HG03135 (cell line): ENCODE measurements at regions not wholly inside any gene's neighbourhood (a gene's known extent, or its start where the extent isn't known, plus 50 kb on each side); places are given as distances from the start of the nearest gene placed in this dataset.
"Not testable (repeated sequence)": the region's sequence is repeated elsewhere in the genome, so short reads cannot be mapped to it uniquely, and the experiment has no call there.

Source experiments
- ATAC-seq: cut with Tn5 transposase; IDR thresholded peaks from one replicate; pipeline ENCODE4 v1.9.1; 2021; ENCODE audit warnings: mild to moderate bottlenecking, moderate library complexity; ENCODE audit not compliant: unreplicated experiment

DNA sequence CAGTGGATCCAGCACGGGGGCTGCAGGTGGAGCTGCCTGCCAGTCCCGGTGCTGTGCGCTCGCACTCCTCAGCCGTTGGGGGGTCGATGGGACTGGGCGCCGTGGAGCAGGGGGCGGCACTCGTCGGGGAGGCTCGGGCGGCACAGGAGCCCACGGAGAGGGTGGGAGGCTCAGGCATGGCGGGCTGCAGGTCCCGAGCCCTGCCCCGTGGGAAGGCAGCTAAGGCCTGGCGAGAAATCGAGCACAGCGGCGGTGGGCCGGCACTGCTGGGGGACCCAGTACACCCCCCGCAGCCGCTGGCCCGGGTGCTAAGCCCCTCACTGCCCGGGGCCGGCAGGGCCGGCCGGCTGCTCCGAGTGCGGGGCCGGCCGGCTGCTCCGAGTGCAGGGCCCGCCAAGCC is 52.3 kb upstream of the MARK1 start:
- not testable (repeated sequence) for ATAC-seq

- ATAC-seq = not testable (repeated sequence)
Observed at GRCh38 chr1:220475141-220475540, 52.8 kb upstream of the MARK1 start.

DNA sequence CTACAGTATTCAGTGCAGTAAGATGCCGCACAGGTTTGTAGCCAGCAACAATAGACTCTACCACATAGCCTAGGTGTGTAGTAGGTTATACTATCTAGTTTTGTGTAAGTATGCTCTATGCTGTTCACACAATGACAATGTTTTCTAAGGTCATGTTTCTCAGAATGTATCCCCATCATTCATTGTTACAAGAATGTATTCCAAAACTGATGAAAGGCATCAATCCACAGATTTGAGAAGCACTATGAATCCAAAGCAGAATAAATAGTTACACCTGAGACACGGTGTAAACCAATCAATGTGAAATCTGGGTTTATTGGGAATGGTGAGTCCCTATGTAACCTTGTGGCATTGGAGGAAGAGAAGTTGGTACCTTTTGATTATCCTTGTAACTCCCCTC is 54.5 kb upstream of the MARK1 start:
- ATAC-seq = no peak

DNA sequence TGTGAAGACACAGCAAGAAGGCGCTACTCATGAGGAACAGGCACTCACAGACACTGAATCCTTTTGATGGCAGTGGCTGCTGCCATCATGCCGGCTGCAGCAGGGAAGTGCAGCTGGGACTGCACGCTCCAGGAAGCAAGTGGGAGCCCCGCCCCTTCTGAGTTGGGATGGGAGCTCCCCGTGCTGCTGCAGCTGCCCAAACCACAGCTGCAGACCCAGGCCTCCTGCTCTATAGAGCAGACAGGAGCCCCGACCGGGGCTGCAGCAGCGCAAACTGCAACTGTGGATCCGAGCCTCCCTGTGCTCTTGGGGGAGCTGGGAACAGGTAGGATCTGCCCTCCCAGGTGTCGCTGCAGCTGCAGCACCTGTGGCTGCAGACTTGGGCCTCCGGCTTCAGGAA is 65.2 kb upstream of the MARK1 start:
- no peak for ATAC-seq

DNA sequence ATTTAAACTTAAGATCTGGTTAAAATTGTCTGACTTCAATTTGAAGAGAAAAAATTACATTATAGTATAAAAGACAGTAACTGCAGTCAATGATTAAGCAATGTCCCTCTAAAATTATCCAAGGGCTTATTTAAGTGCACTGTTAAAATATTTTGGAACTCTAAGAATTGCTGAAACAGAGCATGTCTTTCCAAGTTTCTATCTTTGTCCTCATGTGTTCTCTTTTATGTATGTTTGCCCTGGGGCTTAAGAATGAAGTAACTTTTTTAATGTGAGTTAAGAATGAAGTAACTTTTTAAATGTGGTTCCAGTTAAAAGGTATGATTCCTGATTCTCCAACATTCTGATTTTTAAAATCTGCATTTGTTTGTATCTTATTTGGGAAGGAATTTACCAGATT is 69.0 kb upstream of the MARK1 start:
- no peak for ATAC-seq

- no peak for ATAC-seq
Observed at GRCh38 chr1:220457957-220458609, 69.9 kb upstream of the MARK1 start.

- ATAC-seq = no peak
Observed at GRCh38 chr1:220455559-220455958, 72.4 kb upstream of the MARK1 start.

DNA sequence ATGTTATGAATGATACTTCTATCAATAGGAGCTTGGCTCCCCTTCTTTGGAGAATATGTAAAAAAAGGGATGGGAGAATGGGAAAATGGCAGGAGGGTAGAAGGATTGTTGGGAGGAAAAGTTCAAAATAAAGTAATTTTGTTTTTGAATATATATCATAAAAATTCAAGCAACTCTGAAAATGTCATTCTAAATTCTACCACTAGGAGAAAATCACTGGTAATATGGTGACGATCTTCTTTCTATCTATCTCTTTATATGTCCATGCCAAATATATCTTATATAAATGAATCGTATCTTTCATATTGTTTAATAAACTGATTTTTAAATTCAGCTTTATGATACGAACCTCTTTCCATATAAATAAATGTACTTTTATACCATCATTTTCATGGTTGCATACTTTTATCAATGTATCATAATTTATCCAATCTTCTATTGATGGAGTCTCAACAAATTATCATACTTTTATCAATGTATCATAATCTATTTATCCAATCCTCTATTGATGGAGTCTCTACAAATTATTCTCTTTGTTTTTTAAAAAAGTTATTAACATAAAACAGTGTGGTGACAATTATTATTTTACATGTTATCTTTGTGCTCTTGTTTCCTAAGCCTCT is 73.7 kb upstream of the MARK1 start:
- no peak for ATAC-seq

DNA sequence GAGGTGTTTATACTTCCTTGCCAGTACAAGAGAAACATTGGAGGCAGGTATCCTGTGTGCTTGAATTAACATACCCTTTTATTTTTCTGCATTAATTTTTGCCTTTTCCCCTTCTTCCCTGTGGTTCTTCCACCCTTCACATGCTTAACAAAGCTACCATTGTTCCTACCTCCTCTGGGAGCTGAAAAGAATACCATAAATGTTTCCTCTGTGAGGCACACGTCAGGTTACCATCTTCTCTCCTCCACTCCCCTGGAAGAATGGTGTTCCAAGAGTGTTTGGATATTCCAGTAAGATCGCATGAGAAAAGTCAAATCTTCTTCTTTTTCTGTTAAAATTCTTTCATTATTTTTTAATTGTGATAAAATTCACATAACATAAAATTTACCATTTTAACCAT is 74.6 kb upstream of the MARK1 start:
- no peak for ATAC-seq

DNA sequence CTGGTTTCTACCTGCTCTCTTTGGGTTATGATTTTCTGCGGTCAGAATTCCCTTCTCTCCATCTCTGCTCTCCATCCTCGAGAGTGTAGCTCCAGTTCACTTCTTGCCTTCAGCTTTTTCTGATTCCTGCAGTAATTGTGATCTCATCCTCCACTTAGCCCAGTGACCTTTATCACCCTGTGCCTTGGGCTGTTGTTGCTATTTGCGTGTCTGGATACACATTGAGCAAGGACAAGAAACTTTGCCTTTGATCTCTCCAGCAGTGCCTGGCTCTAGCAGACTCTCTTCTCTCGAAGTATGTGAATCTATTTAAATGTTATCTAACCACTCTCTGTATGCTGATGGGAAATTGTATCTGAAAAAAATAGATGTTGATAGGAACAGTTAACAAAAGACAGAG is 76.4 kb upstream of the MARK1 start:
- no peak for ATAC-seq

DNA sequence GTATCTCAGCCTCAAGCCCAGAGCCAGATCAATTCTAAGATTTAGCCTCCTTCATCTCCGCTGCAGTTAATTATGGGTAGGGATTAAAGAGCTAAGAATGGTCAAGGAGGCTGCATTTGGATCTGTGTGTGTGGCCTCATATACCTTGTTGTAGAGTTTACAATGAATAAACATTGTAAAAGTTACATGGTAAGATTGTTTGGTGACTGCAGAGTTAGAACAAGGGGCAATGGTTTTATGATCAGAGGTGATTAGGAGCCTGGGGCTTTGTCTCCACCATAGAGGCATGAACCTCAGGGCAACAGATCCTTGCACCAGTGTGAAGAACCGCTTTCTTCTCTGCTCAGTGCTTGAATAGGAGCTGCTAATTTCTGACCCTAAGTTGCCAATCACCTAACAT is 77.0 kb upstream of the MARK1 start:
- no peak for ATAC-seq

DNA sequence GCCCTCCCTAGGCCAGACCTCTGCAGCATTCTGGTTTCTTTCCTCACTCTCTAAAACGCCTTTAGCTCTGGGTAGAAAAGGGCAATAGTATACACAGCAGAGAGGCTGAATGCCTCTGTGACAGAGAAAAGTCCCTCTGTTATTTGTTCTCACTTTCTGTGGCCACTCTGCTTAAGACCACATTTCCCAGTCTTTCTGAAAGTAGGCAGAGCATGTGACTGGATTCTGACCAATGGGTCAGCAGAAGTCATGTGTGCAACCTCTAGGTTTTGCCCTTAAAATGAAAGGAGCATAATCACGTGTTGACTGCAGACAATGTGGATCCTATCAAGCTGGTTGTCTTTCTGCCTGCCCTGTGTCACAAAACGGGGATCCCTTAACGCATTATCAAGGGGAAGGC is 79.7 kb upstream of the MARK1 start:
- ATAC-seq = no peak

- ATAC-seq = not testable (repeated sequence)
Observed at GRCh38 chr1:220444586-220444985, 83.3 kb upstream of the MARK1 start.

DNA sequence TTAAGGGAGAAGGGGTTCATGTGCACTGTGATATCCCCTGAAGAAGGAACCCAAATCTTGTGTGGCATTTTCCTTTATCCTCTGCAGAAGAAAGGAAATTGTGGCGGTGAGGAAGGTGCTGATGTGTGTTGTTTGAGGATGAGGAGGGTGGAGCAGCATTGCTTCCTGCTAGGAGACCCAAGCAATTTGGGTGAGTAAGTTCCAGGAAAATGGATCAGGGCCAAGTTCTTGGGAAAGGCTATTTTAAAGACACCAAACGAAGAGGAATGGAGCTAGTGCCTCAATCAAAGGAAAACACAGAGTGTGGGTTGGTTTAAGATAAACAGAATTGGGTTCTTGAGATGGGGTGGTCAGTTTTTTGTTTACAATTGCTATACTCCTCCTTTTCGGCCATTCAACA is 86.7 kb upstream of the MARK1 start:
- no peak for ATAC-seq

- ATAC-seq = no peak
Observed at GRCh38 chr1:220438741-220439140, 89.2 kb upstream of the MARK1 start.

GRCh38 chr1:220432408-220432807 is 95.5 kb upstream of the MARK1 start:
- no peak for ATAC-seq

DNA sequence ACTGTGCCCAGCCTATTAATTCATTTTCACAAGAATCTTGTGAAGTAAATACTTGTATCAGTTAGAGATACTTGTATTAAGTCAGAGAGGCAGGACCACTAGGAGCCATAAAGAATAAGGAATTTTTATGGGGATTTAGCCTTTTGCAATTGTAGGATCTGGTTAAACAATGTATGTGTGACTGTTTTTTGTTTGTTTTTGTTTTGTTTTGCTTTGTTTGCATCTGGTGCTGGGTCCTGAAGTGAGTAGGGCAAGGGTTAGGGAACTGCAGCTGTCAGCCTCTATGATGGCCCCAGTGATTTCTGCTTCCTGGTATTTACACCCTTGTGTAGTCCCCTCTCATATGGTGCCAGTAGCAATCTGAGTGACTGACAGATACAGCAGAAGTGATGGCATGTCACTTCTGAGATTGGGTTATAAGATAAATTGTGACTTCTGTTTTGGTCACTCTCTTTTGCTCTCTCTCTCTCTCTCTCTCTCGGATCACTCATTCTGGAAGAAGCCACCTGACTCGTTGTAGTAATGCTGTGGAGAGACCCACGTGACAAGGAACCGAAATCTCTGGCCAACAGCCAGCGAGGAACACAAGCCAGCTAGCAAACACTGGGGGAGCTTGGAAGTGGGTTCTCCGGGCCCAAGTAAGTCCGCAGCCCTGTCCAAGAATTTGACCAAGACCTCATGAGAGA is 96.2 kb upstream of the MARK1 start:
- no peak for ATAC-seq

DNA sequence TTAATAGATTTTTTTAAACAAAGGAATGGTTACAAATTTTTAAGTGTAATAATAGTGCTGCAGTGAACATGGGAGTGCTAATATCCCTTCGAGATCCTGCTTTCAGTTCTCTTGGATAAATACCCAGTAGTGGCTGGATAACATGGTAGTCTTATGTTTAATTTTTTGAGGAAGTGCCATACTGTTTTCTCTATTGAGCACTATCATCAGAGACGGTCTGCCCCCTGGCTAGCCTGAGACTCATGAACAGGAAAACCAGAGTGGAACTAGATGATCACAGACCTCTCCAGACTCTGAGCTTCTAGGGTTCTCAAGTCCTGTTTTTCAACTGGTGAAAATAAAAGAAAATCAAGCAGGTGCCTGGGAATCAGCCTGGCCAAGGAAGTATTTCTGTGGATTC is 97.3 kb upstream of the MARK1 start:
- no peak for ATAC-seq

DNA sequence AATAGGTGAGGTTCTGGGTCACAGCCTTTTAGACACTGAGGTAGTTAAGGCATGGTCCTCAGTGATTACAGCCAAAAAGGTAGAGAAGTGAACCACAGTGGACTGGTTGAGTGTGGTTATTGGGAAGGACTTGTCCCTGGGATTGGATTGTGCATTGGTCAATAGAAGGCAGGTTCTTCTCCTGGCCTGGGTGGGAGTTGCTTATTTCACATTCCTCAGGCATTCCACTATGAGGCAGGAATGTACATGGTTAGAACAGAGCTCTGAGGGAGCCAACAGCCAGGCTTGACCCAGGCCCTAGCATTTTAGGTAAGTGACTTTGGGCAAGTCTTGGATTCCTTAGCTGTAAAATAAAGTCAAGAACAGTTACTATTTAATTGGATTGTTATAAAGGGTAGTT is 97.9 kb upstream of the MARK1 start:
- no peak for ATAC-seq

DNA sequence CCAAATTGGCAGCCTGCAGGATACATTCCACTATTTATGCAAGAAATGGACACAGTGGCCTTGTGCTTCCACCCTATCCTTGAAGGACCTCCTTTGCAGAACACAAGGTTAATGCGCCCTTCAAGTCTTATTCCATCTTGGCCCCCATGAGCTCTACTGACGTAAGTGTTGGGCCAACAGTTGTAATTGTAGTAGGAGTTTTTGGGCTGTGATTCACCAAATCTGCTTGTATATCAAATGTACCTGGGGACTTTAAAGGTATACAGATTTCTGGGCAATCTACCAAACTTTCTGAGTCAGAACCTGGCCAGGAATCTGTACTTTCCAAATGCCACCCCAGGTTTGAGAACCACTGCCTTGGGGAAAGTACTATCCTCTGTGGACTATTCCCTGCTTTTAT is 100.9 kb upstream of the MARK1 start:
- ATAC-seq = no peak

DNA sequence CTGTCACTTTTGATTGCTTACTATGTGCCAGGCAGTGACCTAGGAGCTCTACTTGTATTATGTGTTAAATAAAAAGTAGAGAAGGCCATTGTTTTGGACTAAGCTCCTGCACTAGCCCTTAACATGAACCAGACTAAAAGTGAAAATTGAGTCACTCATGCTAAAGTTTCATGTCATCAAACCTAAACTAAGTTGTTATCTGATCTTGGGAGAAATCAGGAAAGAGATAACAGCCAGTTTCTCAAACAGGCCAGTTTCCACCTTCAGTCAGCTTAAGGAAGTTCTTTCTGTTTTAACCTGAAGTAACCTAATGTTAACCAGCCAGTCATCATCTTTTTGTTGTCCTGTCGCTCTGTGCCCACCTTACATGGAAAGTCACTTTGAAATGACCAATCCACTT is 102.1 kb upstream of the MARK1 start:
- no peak for ATAC-seq

GRCh38 chr1:220421508-220421907 is 106.4 kb upstream of the MARK1 start:
- ATAC-seq = no peak
